ENCODE measurements at regions not wholly inside any gene's neighbourhood (a gene's known extent, or its start where the extent isn't known, plus 50 kb on each side); places are given as distances from the start of the nearest gene placed in this dataset.

DNA sequence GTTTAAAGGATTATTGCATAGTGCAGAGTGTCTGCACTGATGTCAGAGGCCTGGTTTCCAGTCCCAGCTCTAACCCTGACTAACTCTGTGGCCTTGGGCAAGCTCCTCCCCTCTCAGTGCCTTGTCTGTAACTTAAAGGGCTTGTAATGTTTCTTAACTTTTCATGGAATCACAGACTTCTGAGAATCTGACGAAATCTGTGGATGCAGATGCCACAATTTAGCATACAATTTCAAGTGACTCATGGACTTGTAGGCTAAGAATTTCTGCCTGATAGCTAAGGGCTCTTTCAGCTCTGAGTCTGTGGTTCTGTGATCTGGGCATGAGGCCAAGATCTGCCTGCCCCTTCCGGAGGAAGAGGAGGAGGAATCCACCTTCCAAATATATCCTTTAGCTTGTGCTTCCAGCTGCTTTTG, 236.9 kb downstream of the AR start:
- Mint-ChIP-seq H3K27me3 (no peaks in the 10 kb centered on the region), H3K4me1 (no peaks in the 10 kb centered on the region), H3K9me3 (no peaks in the 10 kb centered on the region), H3K27ac (no peak overlapping the region), H3K4me3 (no peak overlapping the region)
- ATAC-seq = peak; percentile 74
- peak in 1 of 2 donors; percentile 4 for DNase-seq

DNA sequence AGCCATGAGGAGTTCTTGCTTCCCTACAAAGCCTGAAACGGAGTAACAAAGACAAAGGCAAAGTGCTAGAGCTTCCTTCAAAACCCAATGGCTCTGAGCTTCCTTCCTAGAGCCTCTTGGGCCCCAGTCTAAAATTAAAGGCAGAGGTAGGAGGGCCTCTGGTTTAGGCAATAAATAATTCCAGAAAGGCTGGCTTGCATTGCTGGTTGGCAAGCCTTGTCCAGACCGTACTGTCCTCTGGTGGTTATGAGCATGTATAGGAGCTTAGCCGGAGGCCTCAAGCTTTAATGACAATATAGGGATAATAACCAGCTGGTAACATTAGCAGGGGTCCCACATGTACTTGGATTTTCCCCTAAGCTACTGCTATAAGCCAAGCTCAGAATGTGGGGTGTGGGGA, 237.3 kb downstream of the AR start:
- no peak for ATAC-seq
- Mint-ChIP-seq H3K4me3 (no peak overlapping the region), H3K4me1 (no peaks in the 10 kb centered on the region), H3K9me3 (no peaks in the 10 kb centered on the region), H3K27ac (no peak overlapping the region), H3K27me3 (no peaks in the 10 kb centered on the region)
- DNase-seq = no peak

DNA sequence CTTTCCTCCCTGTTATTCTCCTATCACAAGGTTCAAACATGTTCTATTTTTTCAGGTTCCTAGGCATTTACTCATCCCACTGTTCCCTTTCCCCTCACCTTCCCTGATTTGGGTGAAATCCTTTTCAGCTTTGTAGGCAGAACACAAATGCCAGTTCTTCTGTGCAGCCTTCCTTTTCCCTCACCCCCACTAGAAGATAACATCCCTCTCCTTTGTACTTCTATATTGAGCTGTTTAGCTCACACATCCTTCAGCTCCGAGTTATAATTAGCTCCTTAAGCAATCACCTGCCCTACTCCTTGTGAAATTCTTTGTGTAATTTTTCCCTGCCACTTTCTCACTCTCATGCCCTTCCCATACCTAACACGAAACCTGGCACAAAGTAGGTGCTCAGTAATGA, 240.9 kb downstream of the AR start:
- DNase-seq = no peak
- Mint-ChIP-seq H3K9me3 (no peaks in the 10 kb centered on the region), H3K27ac (no peak overlapping the region), H3K27me3 (no peaks in the 10 kb centered on the region), H3K4me1 (no peaks in the 10 kb centered on the region), H3K4me3 (no peak overlapping the region)
- ATAC-seq = no peak

- H3K27ac Mint-ChIP-seq = no peak overlapping the region
- no peaks in the 10 kb centered on the region for H3K9me3 Mint-ChIP-seq
- no peaks in the 10 kb centered on the region for H3K27me3 Mint-ChIP-seq
- DNase-seq (no peak), ATAC-seq (no peak)
- no peak overlapping the region for H3K4me3 Mint-ChIP-seq
- no peaks in the 10 kb centered on the region for H3K4me1 Mint-ChIP-seq
Observed at GRCh38 chrX:67787196-67787595, 243.4 kb downstream of the AR start.

DNA sequence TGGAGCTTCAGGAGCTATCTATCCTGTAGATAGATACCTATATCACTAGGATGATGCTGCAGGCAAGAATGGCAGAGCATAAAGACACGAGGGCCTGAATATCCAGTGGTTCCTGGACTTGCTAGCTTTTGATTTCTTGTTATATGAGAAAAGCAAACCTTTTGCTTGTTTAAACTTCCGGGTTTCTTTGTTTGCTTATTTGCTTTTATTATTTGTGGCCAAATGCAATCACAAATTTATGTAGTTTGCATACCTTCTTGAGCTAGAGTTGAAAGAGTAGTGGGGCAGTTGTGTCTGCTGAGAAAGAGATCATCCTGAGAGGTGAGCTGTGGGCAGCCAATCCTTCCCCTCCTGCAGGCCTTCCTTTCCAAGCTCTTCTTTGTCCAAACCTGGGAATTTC, 245.7 kb downstream of the AR start:
- no peaks in the 10 kb centered on the region for H3K9me3 Mint-ChIP-seq
- no peak for ATAC-seq
- H3K4me1 Mint-ChIP-seq = no peaks in the 10 kb centered on the region
- H3K27ac Mint-ChIP-seq = no peak overlapping the region
- no peaks in the 10 kb centered on the region for H3K27me3 Mint-ChIP-seq
- no peak for DNase-seq
- no peak overlapping the region for H3K4me3 Mint-ChIP-seq
